A673 (cell line): ENCODE measurements at regions not wholly inside any gene's neighbourhood (a gene's known extent, or its start where the extent isn't known, plus 50 kb on each side); places are given as distances from the start of the nearest gene placed in this dataset.

Source experiments
- BruUV-seq: library from RNA; stranded (reverse); fragments of 400-500 nt; replicated peaks from 2 replicates; lab custom pipeline; 2021; lab: Mats Ljungman, UMichigan
- CTCF ChIA-PET: fragments of 300-600 bp; sonication (Branson Sonifier 250); formaldehyde crosslinking; loops from one replicate; lab custom pipeline; 2022; ENCODE audit warnings: antibody characterized with exemption; lab: Charles Lee
- POLR2A ChIA-PET: fragments of 300-600 bp; sonication (Branson Sonifier 250); formaldehyde crosslinking; loops from one replicate; lab custom pipeline; 2022; ENCODE audit warnings: antibody characterized with exemption; ENCODE audit not compliant: low non-redundant PET; lab: Charles Lee
- DNase-seq: peaks from one replicate; pipeline ENCODE4 v3.0.0-alpha.2; 2015; ENCODE audit warnings: low spot score
- H3K27ac ChIP-seq: fragments of 200-600 bp; sonication (generic); 2 replicates; pipeline ENCODE4 v1.5.1; 2016; ENCODE audit warnings: mixed run types, low read depth, mild to moderate bottlenecking, mixed read lengths, antibody characterized with exemption, low read length; ENCODE audit not compliant: poor library complexity, severe bottlenecking
- H3K27me3 ChIP-seq: fragments of 200-600 bp; sonication (generic); replicated peaks from 2 replicates; pipeline ENCODE4 v1.6.1; 2017; ENCODE audit warnings: mixed run types, low read depth, mild to moderate bottlenecking, mixed read lengths, antibody characterized with exemption, low read length; ENCODE audit not compliant: insufficient read depth, poor library complexity
- H3K36me3 ChIP-seq: fragments of 200-600 bp; sonication (generic); 2 replicates; pipeline ENCODE4 v1.6.1; 2016; ENCODE audit warnings: mixed run types, mild to moderate bottlenecking, mixed read lengths, antibody characterized with exemption, low read length; ENCODE audit not compliant: insufficient read depth, poor library complexity, severe bottlenecking
- H3K4me1 ChIP-seq: fragments of 200-600 bp; sonication (generic); 2 replicates; pipeline ENCODE4 v1.6.1; 2017; ENCODE audit warnings: mixed run types, mild to moderate bottlenecking, mixed read lengths, antibody characterized with exemption, low read length; ENCODE audit not compliant: insufficient read depth, poor library complexity, severe bottlenecking
- H3K4me3 ChIP-seq: fragments of 200-600 bp; sonication (generic); 2 replicates; pipeline ENCODE4 v1.5.1; 2016; ENCODE audit warnings: low read depth, mixed run types, mild to moderate bottlenecking, mixed read lengths, low read length; ENCODE audit not compliant: poor library complexity, severe bottlenecking
- H3K9me3 ChIP-seq: fragments of 200-600 bp; sonication (generic); 2 replicates; pipeline ENCODE4 v1.6.1; 2016; ENCODE audit warnings: mixed run types, low read depth, mild to moderate bottlenecking, mixed read lengths, antibody characterized with exemption, low read length; ENCODE audit not compliant: poor library complexity, severe bottlenecking
- CTCF ChIP-seq: fragments of 300-800, 200-600 bp; sonication (generic); conservative IDR thresholded peaks from 2 replicates; pipeline ENCODE4 v1.5.1; 2017; ENCODE audit warnings: low read depth, mild to moderate bottlenecking, antibody characterized with exemption, low read length, moderate library complexity, mixed read lengths
- EZH2 ChIP-seq: fragments of 200-600 bp; sonication (generic); IDR thresholded peaks from 2 replicates; pipeline ENCODE4 v1.6.1; 2017; ENCODE audit warnings: borderline replicate concordance, low read depth, mild to moderate bottlenecking, mixed read lengths, antibody characterized with exemption, low read length; ENCODE audit not compliant: poor library complexity, severe bottlenecking
- intact Hi-C: fragments of 100-400 bp; cut with micrococcal nuclease; formaldehyde crosslinking; loops from one replicate; pipeline ENCODE4 v1.10.0; 2022; ENCODE audit not compliant: unreplicated experiment

GRCh38 chr5:166499447-166500240 lies 1791.8 kb upstream of the WWC1 start:
- no peaks in the 10 kb centered on the region for H3K36me3 ChIP-seq
- POLR2A ChIA-PET, result no interaction called here
- no peak overlapping the region for H3K27ac ChIP-seq
- no peak for DNase-seq
- H3K27me3 ChIP-seq, result no peaks in the 10 kb centered on the region
- no peak for TF ChIP-seq EZH2
- CTCF ChIA-PET, result no interaction called here
- H3K9me3 ChIP-seq, result no peaks in the 10 kb centered on the region
- intact Hi-C loops, result no loop called here
- H3K4me3 ChIP-seq, result no peak overlapping the region
- BruUV-seq, result no TSS peak
- no peaks in the 10 kb centered on the region for H3K4me1 ChIP-seq

- intact Hi-C loops, result no loop called here
- no peaks in the 10 kb centered on the region for H3K9me3 ChIP-seq
- no peaks in the 10 kb centered on the region for H3K27me3 ChIP-seq
- BruUV-seq, result no TSS peak
- no peaks in the 10 kb centered on the region for H3K36me3 ChIP-seq
- TF ChIP-seq EZH2 (no peak), CTCF (no peak)
- DNase-seq, result no peak
- H3K4me1 ChIP-seq, result no peaks in the 10 kb centered on the region
- CTCF ChIA-PET, result no interaction called here
- H3K27ac ChIP-seq, result no peak overlapping the region
- POLR2A ChIA-PET, result no interaction called here
- no peak overlapping the region for H3K4me3 ChIP-seq
Observed at GRCh38 chr5:166503506-166503905, 1787.9 kb upstream of the WWC1 start.

GRCh38 chr5:166505067-166505466 lies 1786.4 kb upstream of the WWC1 start:
- ChIA-PET POLR2A (no interaction called here), CTCF (no interaction called here)
- no peaks in the 10 kb centered on the region for H3K36me3 ChIP-seq
- H3K27ac ChIP-seq, result no peak overlapping the region
- H3K9me3 ChIP-seq, result no peaks in the 10 kb centered on the region
- no TSS peak for BruUV-seq
- H3K4me3 ChIP-seq, result no peak overlapping the region
- H3K27me3 ChIP-seq, result no peaks in the 10 kb centered on the region
- intact Hi-C loops, result no loop called here
- TF ChIP-seq EZH2 (no peak), CTCF (no peak)
- DNase-seq, result no peak
- H3K4me1 ChIP-seq, result no peaks in the 10 kb centered on the region

- Histone ChIP-seq H3K4me3 (no peak overlapping the region), H3K27ac (no peak overlapping the region), H3K9me3 (no peaks in the 10 kb centered on the region), H3K36me3 (no peaks in the 10 kb centered on the region), H3K27me3 (no peaks in the 10 kb centered on the region), H3K4me1 (no peaks in the 10 kb centered on the region)
- no peak for TF ChIP-seq CTCF
- no peak for TF ChIP-seq EZH2
- intact Hi-C loops, result no loop called here
- POLR2A ChIA-PET, result no interaction called here
- CTCF ChIA-PET, result no interaction called here
- DNase-seq, result no peak
- BruUV-seq, result no TSS peak
Observed at GRCh38 chr5:166505544-166505943, 1785.9 kb upstream of the WWC1 start.
